ENCODE measurements at regions not wholly inside any gene's neighbourhood (a gene's known extent, or its start where the extent isn't known, plus 50 kb on each side); places are given as distances from the start of the nearest gene placed in this dataset.

GRCh38 chr9:83153030-83153429, 90.1 kb upstream of the RASEF start:
- no peak for DNase-seq
- Mint-ChIP-seq H3K27me3 (no peaks in the 10 kb centered on the region), H3K36me3 (ENCODE audit: low read depth) (no peaks in the 10 kb centered on the region), H3K27ac (no peak overlapping the region), H3K4me1 (no peaks in the 10 kb centered on the region), H3K4me3 (no peak overlapping the region), H3K9me3 (peaks cover 2% of the 10 kb centered on the region)
- POLR2A ChIA-PET: no interaction called here
- CTCF ChIA-PET: no interaction called here

- Mint-ChIP-seq H3K36me3 (ENCODE audit: low read depth) (no peaks in the 10 kb centered on the region), H3K4me1 (no peaks in the 10 kb centered on the region), H3K27me3 (no peaks in the 10 kb centered on the region), H3K4me3 (no peak overlapping the region), H3K27ac (no peak overlapping the region), H3K9me3 (peaks cover 2% of the 10 kb centered on the region)
- no peak for DNase-seq
- CTCF ChIA-PET: no interaction called here
- POLR2A ChIA-PET: no interaction called here
Measured at GRCh38 chr9:83151627-83152137, 88.7 kb upstream of the RASEF start.

DNA sequence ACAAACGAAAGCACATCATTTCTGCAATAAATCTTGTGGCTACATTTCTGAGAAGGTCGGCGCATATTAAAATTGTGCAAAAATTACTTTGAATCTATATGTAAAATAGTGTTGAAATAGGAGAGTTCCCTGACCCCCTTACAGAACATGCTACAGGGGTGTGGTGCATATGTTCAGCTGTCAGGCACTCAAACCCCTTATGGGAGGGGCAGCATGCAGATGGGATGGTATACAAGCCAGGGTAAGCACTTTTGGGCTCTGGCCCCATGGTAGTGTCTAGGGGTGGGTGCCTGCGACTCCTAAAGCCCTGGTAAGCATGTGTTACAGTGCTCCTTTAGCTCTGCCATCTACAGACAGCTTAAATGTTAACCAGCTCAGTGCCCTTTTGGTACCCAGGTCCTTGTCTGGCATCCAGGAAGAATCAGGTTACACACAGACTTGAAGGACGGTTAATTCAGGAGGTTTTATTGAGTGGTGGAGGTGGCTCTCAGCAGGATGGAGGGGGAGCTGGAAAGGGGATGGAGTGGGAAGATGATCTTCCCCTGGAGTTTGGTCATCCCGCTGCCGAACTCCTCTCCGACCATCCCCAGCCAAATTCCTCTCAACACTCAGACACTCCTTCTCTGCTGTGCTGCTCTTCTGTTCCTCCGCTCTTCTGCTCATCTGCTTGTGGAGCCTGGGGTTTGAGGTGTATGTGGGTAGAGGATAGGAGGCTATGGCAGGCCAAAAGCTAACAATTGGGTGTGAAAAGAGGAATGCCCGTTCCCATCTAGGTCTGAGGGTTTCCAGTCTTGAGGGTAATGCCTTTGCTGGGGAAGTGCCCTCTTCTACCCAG, 84.6 kb upstream of the RASEF start:
- ChIA-PET CTCF (no interaction called here), POLR2A (no interaction called here)
- no peaks in the 10 kb centered on the region for H3K36me3 Mint-ChIP-seq (ENCODE audit: low read depth)

GRCh38 chr9:83146325-83146724, 83.4 kb upstream of the RASEF start:
- H3K9me3 Mint-ChIP-seq: no peaks in the 10 kb centered on the region
- no peak overlapping the region for H3K27ac Mint-ChIP-seq
- ChIA-PET CTCF (no interaction called here), POLR2A (no interaction called here)
- H3K27me3 Mint-ChIP-seq: no peaks in the 10 kb centered on the region
- H3K4me1 Mint-ChIP-seq: no peaks in the 10 kb centered on the region
- H3K4me3 Mint-ChIP-seq: no peak overlapping the region
- H3K36me3 Mint-ChIP-seq (ENCODE audit: low read depth): no peaks in the 10 kb centered on the region
- DNase-seq: no peak

More for the DNA sequence above, 84.6 kb upstream of the RASEF start:
- H3K4me1 Mint-ChIP-seq: no peaks in the 10 kb centered on the region
- H3K4me3 Mint-ChIP-seq: no peak overlapping the region
- no peak overlapping the region for H3K27ac Mint-ChIP-seq
- no peaks in the 10 kb centered on the region for H3K27me3 Mint-ChIP-seq
- DNase-seq: no peak
- no peaks in the 10 kb centered on the region for H3K9me3 Mint-ChIP-seq

DNA sequence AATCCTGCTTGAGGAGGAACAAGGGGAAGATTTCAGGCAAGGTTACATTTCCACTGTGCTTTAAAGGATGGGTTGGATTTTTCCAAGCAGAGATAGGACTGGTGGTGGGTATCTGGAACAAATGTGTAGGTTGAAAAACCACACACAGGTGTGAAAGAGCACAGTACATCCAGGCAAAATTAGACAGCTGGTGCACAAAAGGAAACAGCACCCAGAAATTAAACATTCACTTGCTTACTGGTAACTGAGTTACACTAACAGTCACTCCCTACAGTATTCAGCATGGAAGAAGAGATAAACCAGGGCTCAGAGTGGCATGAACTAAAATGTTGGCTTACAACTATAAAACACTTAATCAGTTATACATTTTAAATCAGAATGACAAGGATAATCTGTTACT, 81.5 kb upstream of the RASEF start:
- Mint-ChIP-seq H3K36me3 (ENCODE audit: low read depth) (no peaks in the 10 kb centered on the region), H3K27ac (no peak overlapping the region), H3K4me1 (no peaks in the 10 kb centered on the region), H3K9me3 (no peaks in the 10 kb centered on the region), H3K4me3 (no peak overlapping the region), H3K27me3 (no peaks in the 10 kb centered on the region)
- ChIA-PET POLR2A (no interaction called here), CTCF (interaction anchor here (1.2 kb wide), 1 partner anchor 15 kb away, joined by 3 read pairs; no protein-coding TSS in a partner anchor)
- no peak for DNase-seq

- Mint-ChIP-seq H3K27me3 (no peaks in the 10 kb centered on the region), H3K4me1 (no peaks in the 10 kb centered on the region), H3K4me3 (no peak overlapping the region), H3K36me3 (ENCODE audit: low read depth) (no peaks in the 10 kb centered on the region), H3K27ac (no peak overlapping the region), H3K9me3 (no peaks in the 10 kb centered on the region)
- ChIA-PET POLR2A (no interaction called here), CTCF (no interaction called here)
- no peak for DNase-seq
Measured at GRCh38 chr9:83142389-83142788, 79.4 kb upstream of the RASEF start.

- ChIA-PET CTCF (no interaction called here), POLR2A (no interaction called here)
- H3K4me1 Mint-ChIP-seq: no peaks in the 10 kb centered on the region
- no peak overlapping the region for H3K4me3 Mint-ChIP-seq
- H3K9me3 Mint-ChIP-seq: no peaks in the 10 kb centered on the region
- no peak overlapping the region for H3K27ac Mint-ChIP-seq
- H3K27me3 Mint-ChIP-seq: no peaks in the 10 kb centered on the region
- no peaks in the 10 kb centered on the region for H3K36me3 Mint-ChIP-seq (ENCODE audit: low read depth)
- no peak for DNase-seq
Measured at GRCh38 chr9:83141887-83142286, 78.9 kb upstream of the RASEF start.

DNA sequence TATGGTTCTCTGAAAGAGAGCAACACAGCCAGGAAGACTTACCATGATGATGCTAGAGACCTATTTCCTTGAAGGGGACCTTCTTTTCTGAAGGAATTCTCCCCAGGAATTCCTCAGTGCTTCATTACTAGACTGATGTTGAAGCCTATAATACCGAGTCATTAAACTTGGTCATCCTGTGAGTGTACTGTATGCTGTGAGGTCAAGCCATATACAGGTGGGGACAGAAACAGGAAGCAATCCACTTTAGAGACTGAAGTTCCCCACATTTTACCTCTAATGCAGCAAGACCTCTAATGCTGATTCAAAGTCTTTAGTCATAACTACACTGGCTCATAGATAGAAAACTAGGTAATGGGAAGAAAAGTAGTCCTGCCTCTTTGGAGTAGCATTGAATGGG, 77.1 kb upstream of the RASEF start:
- Mint-ChIP-seq H3K9me3 (no peaks in the 10 kb centered on the region), H3K27ac (no peak overlapping the region), H3K4me3 (no peak overlapping the region), H3K36me3 (ENCODE audit: low read depth) (no peaks in the 10 kb centered on the region), H3K4me1 (no peaks in the 10 kb centered on the region), H3K27me3 (no peaks in the 10 kb centered on the region)
- CTCF ChIA-PET: no interaction called here
- no peak for DNase-seq
- POLR2A ChIA-PET: no interaction called here

DNA sequence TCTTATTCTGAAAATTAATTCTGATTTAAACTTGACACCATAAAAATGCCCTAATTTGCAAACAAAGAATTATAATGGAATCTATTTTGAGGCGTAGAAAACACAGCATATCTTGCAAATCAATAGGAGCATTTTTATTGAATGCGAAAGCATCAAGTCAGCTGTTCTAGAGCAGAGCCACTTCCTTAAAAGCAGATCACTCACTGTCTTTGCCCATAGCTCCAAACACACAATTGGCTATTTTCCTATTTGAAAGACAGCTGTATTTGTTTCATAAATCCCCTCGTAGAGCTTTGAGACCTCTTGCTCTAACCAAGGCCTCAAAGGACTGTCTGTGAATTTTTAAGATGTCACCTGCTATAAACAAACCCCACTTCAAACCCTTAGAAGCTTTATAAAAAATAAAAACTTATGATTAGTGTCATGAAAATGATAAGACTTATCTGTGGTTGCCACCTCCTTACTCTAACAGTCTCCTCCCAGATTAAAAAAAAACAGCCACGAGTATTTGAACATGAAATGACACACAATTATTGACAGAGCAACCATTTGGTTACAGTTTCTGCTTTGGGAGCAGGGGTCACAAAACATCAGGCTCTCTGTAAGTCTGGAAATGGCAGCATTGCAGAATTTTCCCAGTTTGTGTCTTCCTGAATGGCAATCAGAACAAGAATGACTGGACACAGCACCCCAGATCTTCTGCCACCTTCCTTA, 75.6 kb upstream of the RASEF start:
- DNase-seq: no peak
- H3K36me3 Mint-ChIP-seq (ENCODE audit: low read depth): no peaks in the 10 kb centered on the region
- no peaks in the 10 kb centered on the region for H3K27me3 Mint-ChIP-seq
- no peak overlapping the region for H3K27ac Mint-ChIP-seq
- H3K4me1 Mint-ChIP-seq: no peaks in the 10 kb centered on the region
- no peaks in the 10 kb centered on the region for H3K9me3 Mint-ChIP-seq
- ChIA-PET CTCF (no interaction called here), POLR2A (no interaction called here)
- no peak overlapping the region for H3K4me3 Mint-ChIP-seq

DNA sequence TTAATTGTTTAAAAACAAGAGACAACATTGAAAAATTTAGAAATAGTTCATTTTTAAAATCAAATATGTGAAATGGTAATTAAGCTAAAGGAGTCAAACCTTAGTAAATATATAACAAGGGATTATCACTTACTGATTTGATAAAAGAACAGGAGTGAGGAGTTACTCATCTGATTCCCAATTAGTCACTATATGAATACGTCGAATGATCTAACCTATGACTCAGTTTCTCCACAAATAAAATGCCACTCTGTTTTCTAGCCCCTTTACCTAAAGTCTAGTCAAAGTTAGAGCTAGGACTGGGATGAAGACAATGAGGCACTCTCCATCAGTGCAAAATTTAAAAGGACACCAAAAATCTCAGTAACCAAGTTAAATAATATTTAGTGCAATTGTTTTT, 70.4 kb upstream of the RASEF start:
- no peaks in the 10 kb centered on the region for H3K27me3 Mint-ChIP-seq
- no peak overlapping the region for H3K4me3 Mint-ChIP-seq
- H3K36me3 Mint-ChIP-seq (ENCODE audit: low read depth): no peaks in the 10 kb centered on the region
- no peaks in the 10 kb centered on the region for H3K9me3 Mint-ChIP-seq
- H3K4me1 Mint-ChIP-seq: no peaks in the 10 kb centered on the region
- no peak for DNase-seq
- CTCF ChIA-PET: no interaction called here
- H3K27ac Mint-ChIP-seq: no peak overlapping the region
- POLR2A ChIA-PET: no interaction called here

- no peaks in the 10 kb centered on the region for H3K36me3 Mint-ChIP-seq (ENCODE audit: low read depth)
- H3K4me1 Mint-ChIP-seq: no peaks in the 10 kb centered on the region
- H3K9me3 Mint-ChIP-seq: no peaks in the 10 kb centered on the region
- ChIA-PET CTCF (no interaction called here), POLR2A (interaction anchor here (0.6 kb wide), 1 partner anchor 154 kb away, joined by 3 read pairs; no protein-coding TSS in a partner anchor)
- no peaks in the 10 kb centered on the region for H3K27me3 Mint-ChIP-seq
- no peak overlapping the region for H3K27ac Mint-ChIP-seq
- no peak overlapping the region for H3K4me3 Mint-ChIP-seq
- DNase-seq: no peak
Measured at GRCh38 chr9:83132768-83133167, 69.8 kb upstream of the RASEF start.

GRCh38 chr9:83130541-83130940, 67.6 kb upstream of the RASEF start:
- POLR2A ChIA-PET: no interaction called here
- DNase-seq: no peak
- CTCF ChIA-PET: no interaction called here
- Mint-ChIP-seq H3K36me3 (ENCODE audit: low read depth) (no peaks in the 10 kb centered on the region), H3K27me3 (no peaks in the 10 kb centered on the region), H3K4me1 (no peaks in the 10 kb centered on the region), H3K9me3 (no peaks in the 10 kb centered on the region), H3K27ac (no peak overlapping the region), H3K4me3 (no peak overlapping the region)

GRCh38 chr9:83125671-83126070, 62.7 kb upstream of the RASEF start:
- no peak for DNase-seq
- no peaks in the 10 kb centered on the region for H3K4me1 Mint-ChIP-seq
- no peaks in the 10 kb centered on the region for H3K9me3 Mint-ChIP-seq
- CTCF ChIA-PET: no interaction called here
- POLR2A ChIA-PET: no interaction called here
- H3K36me3 Mint-ChIP-seq (ENCODE audit: low read depth): no peaks in the 10 kb centered on the region
- no peaks in the 10 kb centered on the region for H3K27me3 Mint-ChIP-seq
- no peak overlapping the region for H3K4me3 Mint-ChIP-seq
- H3K27ac Mint-ChIP-seq: no peak overlapping the region

DNA sequence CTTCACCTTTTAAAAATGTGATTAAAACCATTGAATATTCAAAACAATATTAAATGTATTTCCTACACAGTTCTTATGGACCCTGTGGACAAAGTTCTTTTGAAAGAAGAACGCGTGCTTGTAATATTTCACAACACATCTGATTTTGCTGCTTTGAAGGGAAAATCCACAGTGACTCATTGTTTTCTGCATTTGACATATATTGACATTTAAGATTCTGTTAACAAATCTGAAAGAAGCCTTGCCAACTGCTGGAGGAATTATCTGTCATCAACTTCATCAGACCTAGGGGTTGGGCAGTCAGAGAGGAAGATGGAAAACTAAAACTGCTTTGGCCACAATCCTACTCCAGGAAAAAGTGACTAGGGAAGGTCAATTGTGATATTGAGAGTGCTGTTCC, 56.9 kb upstream of the RASEF start:
- CTCF ChIA-PET: no interaction called here

More for the DNA sequence above, 56.9 kb upstream of the RASEF start:
- no peak for DNase-seq
- POLR2A ChIA-PET: no interaction called here
- no peak overlapping the region for H3K27ac Mint-ChIP-seq
- H3K27me3 Mint-ChIP-seq: no peaks in the 10 kb centered on the region
- peaks cover 1% of the 10 kb centered on the region for H3K9me3 Mint-ChIP-seq
- H3K36me3 Mint-ChIP-seq (ENCODE audit: low read depth): no peaks in the 10 kb centered on the region
- H3K4me3 Mint-ChIP-seq: no peak overlapping the region
- H3K4me1 Mint-ChIP-seq: no peaks in the 10 kb centered on the region

All from activated CD4-positive, alpha-beta T cell treated with anti-CD3 and anti-CD28 coated beads, Interleukin-2, amount 10 ng/mL, durations not matched to agents 7 days and 5 days (primary cell).